Hepatocyte (in vitro differentiated cells): ENCODE measurements at regions not wholly inside any gene's neighbourhood (a gene's known extent, or its start where the extent isn't known, plus 50 kb on each side); places are given as distances from the start of the nearest gene placed in this dataset.
"Not testable (repeated sequence)": the region's sequence is repeated elsewhere in the genome, so short reads cannot be mapped to it uniquely, and the experiment has no call there.

Experiments used
- EZH2 ChIP-seq: fragments of 200-600 bp; sonication (generic); IDR thresholded peaks from 2 replicates; pipeline ENCODE4 v1.6.1; 2016; ENCODE audit warnings: antibody characterized with exemption, mild to moderate bottlenecking, borderline replicate concordance
- TF ChIP-seq, protein P1 (sequence below): fragments of 200-600 bp; sonication (generic); IDR thresholded peaks from 2 replicates; pipeline ENCODE4 v1.5.1; 2016; ENCODE audit warnings: antibody characterized with exemption, mild to moderate bottlenecking; ENCODE audit not compliant: poor library complexity

DNA sequence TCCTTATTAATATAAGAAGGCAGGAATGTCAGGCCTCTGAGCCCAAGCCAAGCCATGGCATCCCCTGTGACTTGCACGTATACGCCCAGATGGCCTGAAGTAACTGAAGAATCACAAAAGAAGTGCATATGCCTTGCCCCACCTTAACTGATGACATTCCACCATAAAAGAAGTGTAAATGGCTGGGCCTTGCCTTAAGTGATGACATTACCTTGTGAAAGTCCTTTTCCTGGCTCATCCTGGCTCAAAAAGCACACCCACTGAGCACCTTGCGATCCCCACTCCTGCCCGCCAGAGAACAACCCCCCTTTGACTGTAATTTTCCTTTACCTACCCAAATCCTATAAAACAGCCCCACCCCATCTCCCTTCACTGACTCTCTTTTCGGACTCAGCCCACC, 217.5 kb downstream of the TXNL1 start:
- TF ChIP-seq, protein P1, sequence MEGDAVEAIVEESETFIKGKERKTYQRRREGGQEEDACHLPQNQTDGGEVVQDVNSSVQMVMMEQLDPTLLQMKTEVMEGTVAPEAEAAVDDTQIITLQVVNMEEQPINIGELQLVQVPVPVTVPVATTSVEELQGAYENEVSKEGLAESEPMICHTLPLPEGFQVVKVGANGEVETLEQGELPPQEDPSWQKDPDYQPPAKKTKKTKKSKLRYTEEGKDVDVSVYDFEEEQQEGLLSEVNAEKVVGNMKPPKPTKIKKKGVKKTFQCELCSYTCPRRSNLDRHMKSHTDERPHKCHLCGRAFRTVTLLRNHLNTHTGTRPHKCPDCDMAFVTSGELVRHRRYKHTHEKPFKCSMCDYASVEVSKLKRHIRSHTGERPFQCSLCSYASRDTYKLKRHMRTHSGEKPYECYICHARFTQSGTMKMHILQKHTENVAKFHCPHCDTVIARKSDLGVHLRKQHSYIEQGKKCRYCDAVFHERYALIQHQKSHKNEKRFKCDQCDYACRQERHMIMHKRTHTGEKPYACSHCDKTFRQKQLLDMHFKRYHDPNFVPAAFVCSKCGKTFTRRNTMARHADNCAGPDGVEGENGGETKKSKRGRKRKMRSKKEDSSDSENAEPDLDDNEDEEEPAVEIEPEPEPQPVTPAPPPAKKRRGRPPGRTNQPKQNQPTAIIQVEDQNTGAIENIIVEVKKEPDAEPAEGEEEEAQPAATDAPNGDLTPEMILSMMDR = not testable (repeated sequence)
- not testable (repeated sequence) for TF ChIP-seq EZH2
